ENCODE measurements at regions not wholly inside any gene's neighbourhood (a gene's known extent, or its start where the extent isn't known, plus 50 kb on each side); places are given as distances from the start of the nearest gene placed in this dataset.

GRCh38 chr3:54071601-54072000 lies 50.8 kb upstream of the CACNA2D3 start:
- DNase-seq (ENCODE audit: low read depth in 4 of 6, low spot score in 6 of 6), result no peak
- H3K4me1 ChIP-seq (ENCODE audit: control insufficient read depth, insufficient read depth, low read length), result peaks cover 4% of the 10 kb centered on the region
- WGBS (ENCODE audit: insufficient coverage), result 100% methylated on average over 2 of the region's 6 CpGs

GRCh38 chr3:54069961-54070360 lies 52.4 kb upstream of the CACNA2D3 start:
- Histone ChIP-seq H3K9me3 (ENCODE audit: control insufficient read depth, insufficient read depth, low read length) (peaks cover 2% of the 10 kb centered on the region), H3K4me3 (ENCODE audit: low read depth, low read length) (no peak overlapping the region), H3K27me3 (ENCODE audit: control insufficient read depth, insufficient read depth, low read length) (no peaks in the 10 kb centered on the region), H3K36me3 (ENCODE audit: control insufficient read depth, insufficient read depth, low read length) (no peaks in the 10 kb centered on the region), H3K27ac (ENCODE audit: low read depth, low read length) (no peak overlapping the region), H3K4me1 (ENCODE audit: control insufficient read depth, insufficient read depth, low read length) (peaks cover 4% of the 10 kb centered on the region)
- 93% methylated on average over 2 of the region's 2 CpGs for WGBS (ENCODE audit: insufficient coverage)
- DNase-seq (ENCODE audit: low read depth in 4 of 6, low spot score in 6 of 6), result no peak

More at GRCh38 chr3:54071601-54072000, 50.8 kb upstream of the CACNA2D3 start:
- Histone ChIP-seq H3K36me3 (ENCODE audit: control insufficient read depth, insufficient read depth, low read length) (no peaks in the 10 kb centered on the region), H3K27me3 (ENCODE audit: control insufficient read depth, insufficient read depth, low read length) (no peaks in the 10 kb centered on the region), H3K4me3 (ENCODE audit: low read depth, low read length) (no peak overlapping the region), H3K27ac (ENCODE audit: low read depth, low read length) (no peak overlapping the region), H3K9me3 (ENCODE audit: control insufficient read depth, insufficient read depth, low read length) (peaks cover 2% of the 10 kb centered on the region)

GRCh38 chr3:54067055-54067698 lies 55.2 kb upstream of the CACNA2D3 start:
- no peaks in the 10 kb centered on the region for H3K27me3 ChIP-seq (ENCODE audit: control insufficient read depth, insufficient read depth, low read length)
- WGBS (ENCODE audit: insufficient coverage), result 83% methylated on average over 3 of the region's 8 CpGs
- H3K27ac ChIP-seq (ENCODE audit: low read depth, low read length), result no peak overlapping the region
- peaks cover 2% of the 10 kb centered on the region for H3K9me3 ChIP-seq (ENCODE audit: control insufficient read depth, insufficient read depth, low read length)
- DNase-seq (ENCODE audit: low read depth in 4 of 6, low spot score in 6 of 6), result no peak
- no peak overlapping the region for H3K4me3 ChIP-seq (ENCODE audit: low read depth, low read length)
- peaks cover 4% of the 10 kb centered on the region for H3K4me1 ChIP-seq (ENCODE audit: control insufficient read depth, insufficient read depth, low read length)
- no peaks in the 10 kb centered on the region for H3K36me3 ChIP-seq (ENCODE audit: control insufficient read depth, insufficient read depth, low read length)

- Histone ChIP-seq H3K27me3 (ENCODE audit: control insufficient read depth, insufficient read depth, low read length) (no peaks in the 10 kb centered on the region), H3K36me3 (ENCODE audit: control insufficient read depth, insufficient read depth, low read length) (no peaks in the 10 kb centered on the region), H3K9me3 (ENCODE audit: control insufficient read depth, insufficient read depth, low read length) (peaks cover 2% of the 10 kb centered on the region), H3K4me3 (ENCODE audit: low read depth, low read length) (no peak overlapping the region), H3K4me1 (ENCODE audit: control insufficient read depth, insufficient read depth, low read length) (peaks cover 4% of the 10 kb centered on the region), H3K27ac (ENCODE audit: low read depth, low read length) (no peak overlapping the region)
- 71% methylated on average over 3 of the region's 3 CpGs for WGBS (ENCODE audit: insufficient coverage)
- DNase-seq (ENCODE audit: low read depth in 4 of 6, low spot score in 6 of 6), result no peak
Measured at GRCh38 chr3:54066253-54066652, 56.1 kb upstream of the CACNA2D3 start.

GRCh38 chr3:54065586-54065985 lies 56.8 kb upstream of the CACNA2D3 start:
- no peak overlapping the region for H3K27ac ChIP-seq (ENCODE audit: low read depth, low read length)
- WGBS (ENCODE audit: insufficient coverage), result 72% methylated on average over 2 of the region's 4 CpGs
- H3K27me3 ChIP-seq (ENCODE audit: control insufficient read depth, insufficient read depth, low read length), result no peaks in the 10 kb centered on the region
- no peaks in the 10 kb centered on the region for H3K36me3 ChIP-seq (ENCODE audit: control insufficient read depth, insufficient read depth, low read length)
- peaks cover 4% of the 10 kb centered on the region for H3K4me1 ChIP-seq (ENCODE audit: control insufficient read depth, insufficient read depth, low read length)
- no peak for DNase-seq (ENCODE audit: low read depth in 4 of 6, low spot score in 6 of 6)
- no peak overlapping the region for H3K4me3 ChIP-seq (ENCODE audit: low read depth, low read length)
- H3K9me3 ChIP-seq (ENCODE audit: control insufficient read depth, insufficient read depth, low read length), result peaks cover 1% of the 10 kb centered on the region

- WGBS (ENCODE audit: insufficient coverage), result 60% methylated on average over 1 of the region's 4 CpGs
- H3K4me3 ChIP-seq (ENCODE audit: low read depth, low read length), result no peak overlapping the region
- H3K27ac ChIP-seq (ENCODE audit: low read depth, low read length), result no peak overlapping the region
- H3K9me3 ChIP-seq (ENCODE audit: control insufficient read depth, insufficient read depth, low read length), result no peaks in the 10 kb centered on the region
- H3K27me3 ChIP-seq (ENCODE audit: control insufficient read depth, insufficient read depth, low read length), result no peaks in the 10 kb centered on the region
- no peaks in the 10 kb centered on the region for H3K36me3 ChIP-seq (ENCODE audit: control insufficient read depth, insufficient read depth, low read length)
- no peak for DNase-seq (ENCODE audit: low read depth in 4 of 6, low spot score in 6 of 6)
- H3K4me1 ChIP-seq (ENCODE audit: control insufficient read depth, insufficient read depth, low read length), result peaks cover 4% of the 10 kb centered on the region
Measured at GRCh38 chr3:54065140-54065539, 57.2 kb upstream of the CACNA2D3 start.

GRCh38 chr3:54064486-54064885 lies 57.9 kb upstream of the CACNA2D3 start:
- Histone ChIP-seq H3K36me3 (ENCODE audit: control insufficient read depth, insufficient read depth, low read length) (no peaks in the 10 kb centered on the region), H3K4me3 (ENCODE audit: low read depth, low read length) (no peak overlapping the region), H3K27me3 (ENCODE audit: control insufficient read depth, insufficient read depth, low read length) (no peaks in the 10 kb centered on the region), H3K27ac (ENCODE audit: low read depth, low read length) (no peak overlapping the region), H3K9me3 (ENCODE audit: control insufficient read depth, insufficient read depth, low read length) (no peaks in the 10 kb centered on the region), H3K4me1 (ENCODE audit: control insufficient read depth, insufficient read depth, low read length) (peaks cover 4% of the 10 kb centered on the region)
- DNase-seq (ENCODE audit: low read depth in 4 of 6, low spot score in 6 of 6), result no peak
- 87% methylated on average over 6 of the region's 8 CpGs for WGBS (ENCODE audit: insufficient coverage)

- Histone ChIP-seq H3K27me3 (ENCODE audit: control insufficient read depth, insufficient read depth, low read length) (no peaks in the 10 kb centered on the region), H3K9me3 (ENCODE audit: control insufficient read depth, insufficient read depth, low read length) (no peaks in the 10 kb centered on the region), H3K4me1 (ENCODE audit: control insufficient read depth, insufficient read depth, low read length) (peaks cover 1% of the 10 kb centered on the region), H3K4me3 (ENCODE audit: low read depth, low read length) (no peak overlapping the region), H3K27ac (ENCODE audit: low read depth, low read length) (no peak overlapping the region), H3K36me3 (ENCODE audit: control insufficient read depth, insufficient read depth, low read length) (no peaks in the 10 kb centered on the region)
- 90% methylated on average over 3 of the region's 3 CpGs for WGBS (ENCODE audit: insufficient coverage)
- DNase-seq (ENCODE audit: low read depth in 4 of 6, low spot score in 6 of 6), result no peak
Measured at GRCh38 chr3:54062546-54062945, 59.8 kb upstream of the CACNA2D3 start.

- H3K27me3 ChIP-seq (ENCODE audit: control insufficient read depth, insufficient read depth, low read length), result no peaks in the 10 kb centered on the region
- no peak for DNase-seq (ENCODE audit: low read depth in 4 of 6, low spot score in 6 of 6)
- H3K4me3 ChIP-seq (ENCODE audit: low read depth, low read length), result no peak overlapping the region
- H3K4me1 ChIP-seq (ENCODE audit: control insufficient read depth, insufficient read depth, low read length), result no peaks in the 10 kb centered on the region
- WGBS (ENCODE audit: insufficient coverage), result no CpG with 5 or more reads among the region's 2 CpGs
- H3K36me3 ChIP-seq (ENCODE audit: control insufficient read depth, insufficient read depth, low read length), result no peaks in the 10 kb centered on the region
- no peak overlapping the region for H3K27ac ChIP-seq (ENCODE audit: low read depth, low read length)
- no peaks in the 10 kb centered on the region for H3K9me3 ChIP-seq (ENCODE audit: control insufficient read depth, insufficient read depth, low read length)
Measured at GRCh38 chr3:54056521-54056920, 65.8 kb upstream of the CACNA2D3 start.

GRCh38 chr3:54053882-54054281 lies 68.5 kb upstream of the CACNA2D3 start:
- H3K4me3 ChIP-seq (ENCODE audit: low read depth, low read length), result no peak overlapping the region
- H3K36me3 ChIP-seq (ENCODE audit: control insufficient read depth, insufficient read depth, low read length), result no peaks in the 10 kb centered on the region
- no peaks in the 10 kb centered on the region for H3K4me1 ChIP-seq (ENCODE audit: control insufficient read depth, insufficient read depth, low read length)
- WGBS (ENCODE audit: insufficient coverage), result 82% methylated on average over 2 of the region's 4 CpGs
- no peak for DNase-seq (ENCODE audit: low read depth in 4 of 6, low spot score in 6 of 6)
- no peak overlapping the region for H3K27ac ChIP-seq (ENCODE audit: low read depth, low read length)
- H3K27me3 ChIP-seq (ENCODE audit: control insufficient read depth, insufficient read depth, low read length), result no peaks in the 10 kb centered on the region
- H3K9me3 ChIP-seq (ENCODE audit: control insufficient read depth, insufficient read depth, low read length), result no peaks in the 10 kb centered on the region

Data from spinal cord (tissue), 9 donors.